ENCODE measurements at regions not wholly inside any gene's neighbourhood (a gene's known extent, or its start where the extent isn't known, plus 50 kb on each side); places are given as distances from the start of the nearest gene placed in this dataset.

DNA sequence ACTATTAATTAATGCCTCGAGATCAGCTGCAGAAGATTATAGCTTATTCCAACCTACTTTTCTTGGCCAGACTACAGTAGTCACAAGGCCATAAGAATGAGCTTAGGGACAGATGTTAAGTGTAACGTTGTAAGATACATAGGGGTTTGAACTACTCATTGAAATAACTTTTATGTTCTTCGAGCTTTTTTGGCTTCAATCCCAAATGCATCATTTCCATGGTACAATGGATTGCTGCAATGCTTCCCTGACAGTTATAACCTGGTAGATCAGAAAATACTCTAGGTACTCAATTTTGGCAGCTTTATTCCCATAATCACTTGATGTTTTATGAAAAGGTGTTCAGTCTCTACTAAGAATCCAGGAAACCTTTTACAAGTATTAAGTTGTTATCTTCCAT is 2216.7 kb upstream of the PCDH20 start:
- H3K4me3 ChIP-seq (ENCODE audit: insufficient read depth, low read depth, low read length), result no peak overlapping the region
- no peaks in the 10 kb centered on the region for H3K4me1 ChIP-seq (ENCODE audit: control insufficient read depth, insufficient read depth, low read length)
- H4K91ac ChIP-seq (ENCODE audit: insufficient read depth, low read depth, low read length), result no peak overlapping the region
- intact Hi-C loops (cut with micrococcal nuclease), result no loop called here
- H3K79me1 ChIP-seq (ENCODE audit: low read depth in 1 of 2, low read length in 2 of 2), result no peaks in the 10 kb centered on the region
- no peaks in the 10 kb centered on the region for H3K27me3 ChIP-seq (ENCODE audit: control insufficient read depth, insufficient read depth, low read length)
- no peak overlapping the region for H2BK15ac ChIP-seq (ENCODE audit: low read depth, low read length)
- ChIA-PET POLR2A (ENCODE audit: unreplicated experiment) (interaction anchor here (0.7 kb wide), 1 partner anchor 10 kb away, joined by 3 read pairs; no protein-coding TSS in a partner anchor), CTCF (no interaction called here)
- no peaks in the 10 kb centered on the region for H3K9me3 ChIP-seq (ENCODE audit: control insufficient read depth, insufficient read depth, low read length)
- no peak overlapping the region for H4K8ac ChIP-seq (ENCODE audit: low read depth in 2 of 2, low read length in 2 of 2)
- no peaks in the 10 kb centered on the region for H4K20me1 ChIP-seq (ENCODE audit: insufficient read depth, low read length)
- H3K9me1 ChIP-seq (ENCODE audit: insufficient read depth, low read length), result no peaks in the 10 kb centered on the region
- H3K36me3 ChIP-seq (ENCODE audit: control insufficient read depth, insufficient read depth, low read length), result no peaks in the 10 kb centered on the region
- H3K14ac ChIP-seq (replicated peaks; ENCODE audit: low read depth, low read length), result no peak overlapping the region
- no peak overlapping the region for H2AK9ac ChIP-seq (replicated peaks; ENCODE audit: low read depth, low read length, poor library complexity)
- dilution Hi-C loops (cut with HindIII; ENCODE audit: low sequenced_read_pairs, unreplicated experiment), result no loop called here
- no peak overlapping the region for H2AFZ ChIP-seq (replicated peaks; ENCODE audit: low read length, poor library complexity)
- BruUV-seq (replicated peaks), result no TSS peak
- no peak overlapping the region for H2BK20ac ChIP-seq (ENCODE audit: low read depth, low read length)
- H3K4ac ChIP-seq (ENCODE audit: low read depth, low read length), result no peak overlapping the region
- H2BK5ac ChIP-seq (ENCODE audit: low read depth, low read length, poor library complexity, severe bottlenecking), result no peak overlapping the region
- H2AK5ac ChIP-seq (ENCODE audit: low read depth, low read length), result no peak overlapping the region
- in situ Hi-C loops (cut with MboI; ENCODE audit: low sequenced_read_pairs), result no loop called here
- no peak overlapping the region for H4K5ac ChIP-seq (ENCODE audit: low read depth, low read length)
- TF ChIP-seq CHD1 (IDR thresholded peaks at IDR 0.05; ENCODE audit: low read depth, low read length) (no peak), FOS (IDR thresholded peaks at IDR 0.05; ENCODE audit: low read depth, low read length) (no peak), NFE2L2 (IDR thresholded peaks at IDR 0.05; ENCODE audit: low read depth, low read length) (no peak), SMC3 (IDR thresholded peaks at IDR 0.05; ENCODE audit: low read depth, low read length) (no peak), MAZ (IDR thresholded peaks at IDR 0.05; ENCODE audit: borderline replicate concordance, low read depth, low read length) (no peak), CEBPB (IDR thresholded peaks at IDR 0.05; ENCODE audit: low read depth, low read length) (no peak)
- TF ChIP-seq, protein P1, sequence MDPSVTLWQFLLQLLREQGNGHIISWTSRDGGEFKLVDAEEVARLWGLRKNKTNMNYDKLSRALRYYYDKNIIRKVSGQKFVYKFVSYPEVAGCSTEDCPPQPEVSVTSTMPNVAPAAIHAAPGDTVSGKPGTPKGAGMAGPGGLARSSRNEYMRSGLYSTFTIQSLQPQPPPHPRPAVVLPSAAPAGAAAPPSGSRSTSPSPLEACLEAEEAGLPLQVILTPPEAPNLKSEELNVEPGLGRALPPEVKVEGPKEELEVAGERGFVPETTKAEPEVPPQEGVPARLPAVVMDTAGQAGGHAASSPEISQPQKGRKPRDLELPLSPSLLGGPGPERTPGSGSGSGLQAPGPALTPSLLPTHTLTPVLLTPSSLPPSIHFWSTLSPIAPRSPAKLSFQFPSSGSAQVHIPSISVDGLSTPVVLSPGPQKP (IDR thresholded peaks at IDR 0.05; ENCODE audit: borderline replicate concordance, low read depth, low read length), result no peak
- no peak overlapping the region for H3K23ac ChIP-seq (ENCODE audit: low read depth, low read length)
- DNase-seq, result no peak
- no peak overlapping the region for H2BK120ac ChIP-seq (ENCODE audit: low read depth, low read length)
- H3K27ac ChIP-seq (ENCODE audit: insufficient read depth, low read length), result no peak overlapping the region
- no CpG with 5 or more reads among the region's 3 CpGs for WGBS, 2 experiments (ENCODE audit: extremely low coverage in 2 of 2, insufficient read length in 1 of 2)
- ATAC-seq (ENCODE audit: low read depth), result no peak
- H3K18ac ChIP-seq (ENCODE audit: low read depth, low read length), result no peak overlapping the region
- no peak overlapping the region for H3K56ac ChIP-seq (ENCODE audit: extremely low read depth, insufficient read depth, low read length)
- no peak overlapping the region for H3K9ac ChIP-seq (ENCODE audit: low read depth, low read length)
- no peak overlapping the region for H3K4me2 ChIP-seq (ENCODE audit: low read depth, low read length)
